GM19193 (cell line): ENCODE measurements at regions not wholly inside any gene's neighbourhood (a gene's known extent, or its start where the extent isn't known, plus 50 kb on each side); places are given as distances from the start of the nearest gene placed in this dataset.

Experiments
- POLR2A ChIP-seq: IDR thresholded peaks from 4 replicates; pipeline ENCODE4 v1.6.1; 2011; ENCODE audit not compliant: insufficient read depth, insufficient read length; ENCODE audit errors: extremely low read depth

DNA sequence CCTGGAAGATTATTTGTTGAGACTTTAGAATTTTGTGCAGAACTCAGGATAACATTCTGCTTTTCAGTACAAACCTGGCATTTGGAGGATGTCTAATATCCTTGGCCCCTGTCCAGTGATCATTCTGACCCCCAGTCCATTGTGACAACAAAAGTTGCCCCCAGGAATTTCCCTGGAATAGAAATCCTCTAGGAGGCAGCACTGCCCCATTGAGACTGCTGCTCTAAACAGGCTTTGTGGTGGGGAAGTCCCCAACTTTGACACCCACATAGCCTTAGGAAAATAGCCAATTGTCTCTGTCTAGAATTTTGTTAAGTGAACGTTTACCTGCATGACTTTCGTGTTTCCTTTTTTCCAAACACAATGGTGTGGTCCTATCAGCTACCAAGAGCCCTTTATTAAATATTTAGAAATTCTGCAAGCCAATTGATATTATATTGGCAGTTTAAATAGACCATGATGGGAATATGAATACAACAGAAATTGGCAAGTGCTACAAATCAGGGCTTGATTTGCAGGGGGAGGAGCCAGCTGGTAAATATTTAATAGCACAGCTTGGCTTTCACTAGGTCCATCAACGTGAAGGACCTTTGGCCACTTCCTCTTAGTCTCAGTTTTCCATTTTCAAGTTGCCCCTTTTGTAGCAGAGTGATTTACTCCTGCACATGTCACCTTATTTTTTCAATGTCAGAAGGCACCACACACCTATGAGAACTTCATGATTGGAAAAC is 451.7 kb downstream of the EFNB2 start:
- TF ChIP-seq POLR2A = no peak

DNA sequence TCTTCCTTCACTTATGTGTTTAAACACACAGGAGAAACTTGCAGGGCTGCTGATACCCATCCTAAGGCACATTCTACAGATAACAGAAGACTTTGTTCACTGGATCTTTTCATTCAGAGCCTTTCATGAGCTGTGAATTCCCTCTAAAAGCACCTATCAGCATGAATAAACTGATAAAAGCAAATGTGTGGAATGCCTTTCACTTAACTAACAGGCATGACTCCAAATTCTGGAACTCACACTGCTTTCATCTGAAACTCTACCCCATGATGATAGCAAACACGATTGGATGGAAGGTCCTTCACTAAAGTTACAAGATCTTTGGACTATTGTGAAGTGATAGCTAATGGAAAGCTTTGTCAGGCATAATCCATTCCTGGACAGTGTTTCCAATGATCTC is 457.3 kb downstream of the EFNB2 start:
- TF ChIP-seq POLR2A = no peak

DNA sequence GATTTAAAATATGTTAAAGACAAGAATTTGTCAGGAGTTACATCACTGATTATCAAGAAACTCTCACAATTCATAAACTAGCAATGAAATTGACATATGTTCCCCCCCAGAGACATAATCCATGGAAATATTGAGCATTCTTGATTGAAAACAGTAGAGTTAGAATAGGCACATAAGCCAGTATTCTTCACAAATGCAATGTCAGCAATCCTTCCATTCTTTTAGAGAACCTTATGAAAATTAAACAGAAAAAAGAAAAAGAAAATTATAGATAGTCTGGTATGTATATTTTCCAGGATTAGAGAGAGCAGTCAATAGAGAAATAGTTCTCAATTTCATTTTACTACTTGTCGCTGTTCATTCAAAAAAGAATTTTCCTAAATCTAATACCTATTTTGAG is 458.4 kb downstream of the EFNB2 start:
- no peak for TF ChIP-seq POLR2A

DNA sequence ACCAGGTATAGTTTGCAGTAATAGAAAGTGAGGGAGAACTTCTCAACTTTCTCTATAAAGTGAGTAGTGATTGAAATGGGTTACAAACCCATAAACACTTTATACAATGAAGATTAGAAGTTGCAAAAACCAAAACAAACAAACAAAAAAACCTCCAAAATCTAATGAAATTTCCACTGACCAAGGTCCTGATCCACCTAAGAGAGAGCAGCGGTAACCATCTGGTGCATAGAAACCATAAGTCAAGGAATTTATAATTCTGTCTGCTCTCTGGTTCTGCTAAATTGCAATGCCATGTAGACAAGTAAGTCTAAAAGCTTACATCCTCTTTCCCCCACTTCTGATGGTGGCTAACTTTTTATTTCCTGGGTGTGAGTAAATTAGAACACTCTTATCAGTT is 463.4 kb downstream of the EFNB2 start:
- TF ChIP-seq POLR2A = no peak

DNA sequence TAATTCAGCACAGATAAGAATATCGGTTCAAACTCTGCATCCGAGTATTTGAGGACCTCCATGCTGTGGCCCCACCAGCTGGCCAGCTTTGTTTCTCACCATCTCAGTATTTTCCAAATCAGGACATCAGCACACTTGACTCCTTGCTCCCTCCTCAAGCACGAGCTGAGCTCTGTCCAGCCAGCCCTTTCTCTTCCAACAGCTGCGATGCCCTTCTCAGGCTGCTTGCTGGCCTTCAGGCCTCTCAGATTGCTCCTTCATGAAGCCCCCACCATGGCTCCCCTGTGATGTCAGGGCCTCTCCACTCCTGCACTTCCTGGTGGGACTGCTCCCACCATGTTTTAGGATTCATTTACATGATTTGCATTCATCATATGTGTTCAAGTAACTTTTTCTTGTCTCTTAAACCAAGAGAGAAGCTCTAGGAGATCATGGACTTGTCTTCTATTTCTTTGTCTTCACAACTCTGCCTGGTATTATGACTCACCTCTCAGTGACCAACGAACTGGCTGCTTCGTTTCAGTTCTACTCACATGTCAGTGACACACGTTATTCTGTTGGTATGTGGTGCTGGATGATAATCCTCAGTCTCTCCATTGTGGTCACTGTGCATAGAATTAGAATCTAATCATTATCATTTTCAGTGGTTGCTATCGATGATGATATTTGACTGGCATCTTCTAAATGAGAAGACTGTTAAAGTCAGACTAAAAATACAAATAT is 471.7 kb downstream of the EFNB2 start:
- no peak for TF ChIP-seq POLR2A

DNA sequence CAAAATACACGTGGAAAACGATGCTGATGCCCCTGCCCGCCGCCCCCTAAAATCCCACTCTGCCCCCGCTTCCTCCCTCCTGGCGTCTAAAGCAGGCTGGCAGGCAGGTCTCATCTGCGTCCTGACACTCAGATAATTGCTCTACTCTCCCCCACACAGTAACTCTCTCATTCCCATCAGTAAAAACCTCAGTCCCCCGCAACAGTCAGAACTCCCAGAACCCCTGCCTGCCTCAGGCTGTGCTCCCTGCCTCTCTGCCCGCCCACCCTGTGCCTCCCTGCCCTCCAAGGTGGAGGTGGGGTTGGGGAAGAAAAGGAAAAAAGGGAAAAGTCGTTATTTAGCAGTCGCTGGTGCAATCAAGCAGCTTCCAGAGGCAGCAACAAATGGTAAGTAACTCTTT is 473.7 kb downstream of the EFNB2 start:
- no peak for TF ChIP-seq POLR2A

DNA sequence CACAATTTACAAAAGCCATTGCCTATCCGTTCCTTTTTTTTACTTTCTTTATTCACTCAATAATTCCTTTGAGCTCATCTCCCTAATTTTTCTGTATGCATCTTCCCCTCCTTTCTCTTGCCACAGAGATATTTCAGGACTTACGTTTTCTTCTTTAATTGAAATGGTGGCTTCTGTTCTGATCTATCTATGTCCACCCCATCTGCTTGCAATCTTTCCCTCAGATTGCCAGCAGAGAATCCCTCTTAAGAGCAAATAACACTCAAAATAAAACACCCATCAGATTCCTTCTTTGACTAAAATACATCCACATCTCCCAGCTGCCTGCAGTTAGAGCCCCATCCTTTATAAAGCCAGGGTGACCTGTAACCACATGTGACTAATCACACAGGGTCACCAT is 478.6 kb downstream of the EFNB2 start:
- no peak for TF ChIP-seq POLR2A

DNA sequence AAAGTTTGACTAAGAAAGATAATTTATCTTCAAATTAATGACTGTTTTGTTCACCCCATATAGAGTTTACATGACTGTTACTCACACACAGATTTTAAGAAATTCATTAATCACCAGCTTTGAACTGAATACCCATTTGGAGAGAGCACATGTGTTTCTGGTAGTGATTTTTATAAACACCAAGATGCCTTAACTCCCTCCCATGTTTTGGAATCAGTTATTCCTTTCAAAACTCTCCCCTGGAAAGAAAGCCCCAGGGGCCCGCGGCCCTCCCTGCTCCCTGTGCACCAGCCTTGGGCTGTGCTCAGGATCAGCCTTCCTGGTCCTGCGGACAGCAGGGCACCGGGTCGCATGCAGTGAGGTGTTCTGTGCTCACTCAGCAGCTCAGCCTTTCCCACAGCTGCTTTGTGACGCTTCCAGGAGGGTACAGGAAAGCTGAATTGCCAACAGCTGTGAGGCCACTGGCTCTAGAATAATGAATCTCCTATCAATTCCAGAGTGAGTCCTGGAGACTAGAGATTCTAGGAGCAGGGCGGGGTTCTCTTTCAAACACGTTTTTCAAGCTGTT is 483.2 kb downstream of the EFNB2 start:
- TF ChIP-seq POLR2A = no peak

DNA sequence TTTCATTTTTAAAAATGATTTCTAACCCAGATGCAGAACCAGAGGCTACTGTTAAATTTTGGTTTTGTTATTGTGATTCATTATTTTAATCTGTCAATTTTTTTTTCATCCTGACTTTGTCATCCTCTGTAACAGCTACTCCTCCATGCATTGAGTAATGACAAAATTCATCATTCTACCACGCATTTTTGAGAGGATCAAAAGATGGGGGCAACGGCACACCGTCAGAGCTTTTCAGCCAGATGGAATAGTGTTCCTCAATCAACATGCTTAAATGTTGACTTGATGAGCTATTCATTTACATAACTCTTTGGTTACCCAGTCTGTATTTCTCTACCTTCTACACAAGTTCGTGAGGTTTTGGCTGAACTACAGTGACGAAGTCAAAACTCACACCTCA is 486.3 kb downstream of the EFNB2 start:
- TF ChIP-seq POLR2A = no peak

DNA sequence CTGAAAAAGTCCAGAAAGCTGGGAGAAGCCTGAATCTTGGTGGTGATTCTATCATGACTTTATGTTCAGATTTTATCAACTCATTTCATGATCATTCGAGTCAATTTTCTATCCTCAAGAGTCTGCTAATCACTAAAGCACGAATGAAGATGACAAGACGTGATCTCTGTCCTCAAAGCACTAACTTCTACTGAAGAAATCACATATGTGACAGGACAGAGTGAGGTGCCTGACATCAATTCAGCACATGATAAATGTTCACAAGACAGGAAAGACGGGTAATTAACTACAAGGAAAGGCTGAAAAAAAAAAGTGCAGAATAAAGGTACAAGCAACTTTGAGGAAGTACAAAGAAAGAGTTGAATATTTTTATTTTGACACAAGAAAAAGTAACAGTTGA is 487.1 kb downstream of the EFNB2 start:
- no peak for TF ChIP-seq POLR2A

DNA sequence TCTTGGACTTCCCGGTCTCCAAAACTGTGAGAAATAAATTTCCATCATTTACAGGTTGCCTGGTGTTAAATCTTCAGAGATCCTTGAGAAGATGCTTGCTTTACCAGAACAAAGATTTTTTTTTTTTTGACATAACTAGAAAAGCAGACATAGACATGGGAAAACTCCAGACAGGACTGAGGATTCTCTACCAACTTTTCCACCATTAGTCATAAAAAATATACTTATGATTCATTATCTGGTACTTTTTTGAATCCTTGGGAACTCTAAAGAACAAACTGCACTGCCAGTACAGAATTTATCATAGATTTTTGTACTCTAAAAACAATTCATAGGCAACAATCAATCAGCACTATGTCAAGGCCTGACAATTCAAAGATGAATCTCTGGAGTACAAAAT is 487.6 kb downstream of the EFNB2 start:
- no peak for TF ChIP-seq POLR2A

DNA sequence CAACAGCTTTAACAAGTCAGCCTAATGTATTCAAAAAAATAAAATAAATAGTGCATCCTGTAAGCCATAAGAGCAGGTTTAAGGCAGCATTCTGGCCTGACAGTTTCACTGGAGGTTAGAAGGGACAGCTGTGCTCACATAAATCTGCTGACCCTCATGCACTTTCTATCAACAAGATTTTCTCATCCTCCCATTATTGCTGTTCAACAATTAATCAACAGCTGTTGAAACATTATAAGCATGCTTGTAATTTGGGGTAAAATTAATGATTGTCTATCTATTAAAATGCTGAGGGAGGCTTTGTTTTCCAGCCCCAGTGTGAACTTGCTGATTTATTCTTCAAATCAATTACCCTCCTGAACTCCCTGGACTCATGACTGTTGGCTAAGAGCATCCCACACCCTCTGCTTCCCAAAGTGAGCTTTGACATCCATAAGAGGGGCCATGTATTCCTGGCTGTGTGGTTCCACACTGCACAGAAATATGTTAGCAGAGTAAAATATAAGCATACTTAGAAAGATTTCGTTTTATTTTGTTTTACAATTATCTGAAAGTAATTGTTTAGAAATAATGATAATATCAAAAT is 492.4 kb downstream of the EFNB2 start:
- TF ChIP-seq POLR2A = no peak

DNA sequence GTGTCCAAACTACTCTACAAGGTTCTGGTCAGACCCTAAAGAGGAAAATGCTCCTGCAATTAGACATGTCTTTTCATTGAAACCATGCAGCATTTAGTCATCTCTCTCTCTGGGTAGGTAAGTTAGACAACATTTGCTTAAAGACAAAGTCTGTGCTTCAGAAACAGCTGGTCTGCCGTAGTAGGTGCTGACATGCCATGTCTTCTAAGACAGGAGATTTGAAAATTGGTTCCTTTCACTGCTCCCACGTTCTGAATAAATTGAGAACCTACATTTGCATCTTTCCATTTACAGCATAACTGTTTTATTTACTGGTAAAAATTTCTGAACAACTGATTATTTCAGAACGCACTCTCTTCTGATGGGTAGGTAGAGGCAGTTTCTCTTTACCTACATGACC is 494.0 kb downstream of the EFNB2 start:
- no peak for TF ChIP-seq POLR2A

DNA sequence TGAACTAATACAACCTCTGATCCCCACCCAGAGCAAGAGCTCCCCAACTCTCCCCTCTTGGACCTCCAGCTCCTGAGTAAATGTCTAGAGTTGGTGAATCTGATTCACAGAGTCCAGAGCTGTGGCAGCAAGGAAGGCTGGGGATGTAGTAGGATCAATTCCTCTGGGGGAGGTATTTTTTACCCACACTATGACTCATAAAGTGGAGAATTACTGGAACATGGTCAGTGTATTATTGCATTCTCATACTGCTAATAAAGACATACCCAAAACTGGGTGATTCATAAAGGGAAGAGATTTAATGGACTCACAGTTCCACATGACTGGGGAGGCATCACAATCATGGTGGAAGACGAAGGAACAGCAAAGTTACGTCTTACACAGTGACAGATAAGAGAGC is 496.7 kb downstream of the EFNB2 start:
- no peak for TF ChIP-seq POLR2A

DNA sequence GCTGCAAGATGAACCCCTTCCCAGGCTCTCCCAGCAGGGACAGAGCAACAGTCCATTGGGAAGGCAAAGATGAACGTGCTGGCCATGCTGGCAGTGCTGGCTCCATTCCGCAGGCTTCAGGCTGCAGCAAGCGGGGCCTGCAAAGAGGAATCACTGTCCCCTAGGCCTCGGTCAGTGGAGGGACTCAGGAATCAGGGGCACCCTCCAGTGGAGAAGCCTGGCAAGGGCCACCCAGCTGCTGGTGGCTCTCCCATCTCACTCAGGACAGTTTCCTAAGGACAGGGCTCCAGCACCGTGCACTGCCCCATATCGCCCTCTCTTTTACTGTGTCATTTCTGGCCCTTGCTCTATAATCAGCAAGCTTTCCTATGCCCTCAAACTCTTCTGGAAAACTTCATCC is 498.6 kb downstream of the EFNB2 start:
- TF ChIP-seq POLR2A = no peak

DNA sequence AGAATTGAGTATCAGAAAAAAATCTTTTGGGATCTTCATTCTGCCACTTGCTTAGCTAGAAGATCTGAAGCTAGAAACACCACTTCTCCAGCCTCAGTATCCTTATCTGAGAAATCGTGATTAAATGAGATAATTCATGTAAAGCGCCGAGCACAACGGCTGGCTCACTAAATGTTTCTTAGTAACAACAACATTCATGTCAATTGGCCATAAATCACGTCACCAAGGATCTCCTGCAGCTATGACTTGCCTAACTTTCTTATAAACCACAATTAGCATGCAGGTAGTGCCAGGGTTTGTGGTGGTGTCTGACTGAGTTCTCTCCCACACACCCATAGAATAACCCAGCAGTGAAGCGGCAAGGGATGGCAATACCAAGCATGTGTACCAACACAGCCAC is 501.3 kb downstream of the EFNB2 start:
- TF ChIP-seq POLR2A = no peak
